ENCODE measurements at regions not wholly inside any gene's neighbourhood (a gene's known extent, or its start where the extent isn't known, plus 50 kb on each side); places are given as distances from the start of the nearest gene placed in this dataset.
"Not testable (repeated sequence)": the region's sequence is repeated elsewhere in the genome, so short reads cannot be mapped to it uniquely, and the experiment has no call there.

DNA sequence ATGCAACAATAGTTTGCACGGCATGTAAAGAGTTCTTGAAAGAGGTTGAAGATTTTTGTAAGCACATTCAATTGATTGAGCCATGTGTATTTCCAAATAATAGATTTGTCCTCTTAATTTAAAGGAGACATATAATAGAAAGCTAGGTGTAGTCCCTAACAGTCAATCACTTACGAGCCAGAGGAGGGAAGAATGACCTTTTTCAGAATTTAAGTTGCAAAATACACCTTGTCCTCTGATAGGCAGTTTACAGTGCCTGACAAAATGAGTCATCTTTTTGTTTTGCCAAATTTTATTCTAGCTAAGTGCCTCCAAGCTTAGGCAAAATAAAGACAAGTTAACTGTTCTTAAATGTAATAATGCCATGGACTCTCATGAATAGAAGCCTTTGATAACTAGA lies 88.3 kb upstream of the GOLGA6L4 start:
- H3K23ac ChIP-seq (ENCODE audit: low read depth, low read length, poor library complexity); H2BK15ac ChIP-seq (ENCODE audit: low read length); H2AFZ ChIP-seq (ENCODE audit: low read length); H3K79me1 ChIP-seq (ENCODE audit: low read depth, low read length); H2AK5ac ChIP-seq (ENCODE audit: low read depth, low read length); H3K18ac ChIP-seq (ENCODE audit: low read length); H2BK12ac ChIP-seq (ENCODE audit: low read length); H3K14ac ChIP-seq (ENCODE audit: low read length); H2BK5ac ChIP-seq (ENCODE audit: low read length); H3K4me1 ChIP-seq (ENCODE audit: control insufficient read depth in 2 of 2, insufficient read depth in 1 of 2, low read depth in 1 of 2, low read length in 2 of 2); H3K4me3 ChIP-seq (ENCODE audit: low read length in 2 of 2); H3K27me3 ChIP-seq (ENCODE audit: control insufficient read depth in 3 of 3, insufficient read depth in 3 of 3, low read depth in 1 of 3, low read length in 3 of 3); H3K9ac ChIP-seq (ENCODE audit: low read depth, low read length, poor library complexity); H2BK120ac ChIP-seq (ENCODE audit: low read depth, low read length); H4K91ac ChIP-seq (ENCODE audit: low read depth, low read length, poor library complexity); H3K36me3 ChIP-seq (replicated peaks in 1 of 2; ENCODE audit: control insufficient read depth in 2 of 2, insufficient read depth in 2 of 2, low read length in 2 of 2); H4K8ac ChIP-seq (ENCODE audit: low read depth, low read length); DNase-seq (ENCODE audit: low spot score); H3K4ac ChIP-seq (ENCODE audit: low read length); H3K4me2 ChIP-seq (ENCODE audit: insufficient read depth, low read length, poor library complexity, severe bottlenecking); H3K27ac ChIP-seq (replicated peaks; ENCODE audit: low read length); H3K9me3 ChIP-seq (replicated peaks in 1 of 2; ENCODE audit: control insufficient read depth in 2 of 2, insufficient read depth in 1 of 2, low read depth in 1 of 2, low read length in 2 of 2): not testable (repeated sequence)
- WGBS, 2 donors (ENCODE audit: extremely low coverage in 2 of 2, insufficient read length in 2 of 2, insufficient replicate concordance in 1 of 2): no CpG with 5 or more reads among the region's 2 CpGs

DNA sequence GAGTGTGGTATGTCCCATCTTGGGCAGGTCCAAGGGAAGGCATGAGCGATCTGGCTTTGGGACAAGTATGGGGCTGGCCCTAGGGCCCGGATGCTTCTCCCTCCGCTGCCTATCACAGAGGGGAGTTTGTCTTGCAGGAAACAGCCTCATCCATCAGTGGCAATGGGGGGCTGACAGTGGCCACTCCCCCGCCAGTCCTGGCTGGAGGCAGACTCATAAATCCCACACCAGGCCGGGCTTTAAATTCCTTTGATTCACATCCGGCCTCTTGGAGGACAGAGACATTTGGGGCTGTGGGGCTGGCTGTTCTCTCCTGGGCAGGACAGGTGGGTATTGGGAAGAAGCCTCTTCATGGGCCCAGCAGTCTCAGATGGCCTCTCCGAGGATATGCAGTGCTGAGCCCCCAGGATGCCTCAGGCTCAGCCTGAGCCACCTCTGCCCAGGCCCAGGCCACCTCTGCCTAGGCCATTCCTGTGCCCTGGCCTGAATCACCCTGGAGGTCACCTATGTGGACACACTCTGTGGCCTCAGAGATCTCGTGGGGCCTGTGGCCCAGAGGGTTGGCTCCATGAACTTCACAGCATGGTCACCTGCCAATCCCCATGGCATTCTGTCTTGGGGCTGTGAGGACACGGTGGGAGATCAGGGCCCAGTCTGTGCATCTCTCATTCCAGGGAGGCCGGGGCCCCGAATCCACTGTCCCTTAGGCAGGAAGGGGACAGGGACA lies 84.2 kb upstream of the GOLGA6L4 start:
- WGBS, 2 donors (ENCODE audit: extremely low coverage in 2 of 2, insufficient read length in 2 of 2, insufficient replicate concordance in 1 of 2): no CpG with 5 or more reads among the region's 11 CpGs
- Histone ChIP-seq H3K9me3 (replicated peaks in 1 of 2; ENCODE audit: control insufficient read depth in 2 of 2, insufficient read depth in 1 of 2, low read depth in 1 of 2, low read length in 2 of 2) (no peaks in the 10 kb centered on the region), H2AFZ (ENCODE audit: low read length) (peak overlapping the region; percentile 56), H4K91ac (ENCODE audit: low read depth, low read length, poor library complexity) (no peak overlapping the region), H2AK5ac (ENCODE audit: low read depth, low read length) (no peak overlapping the region), H4K8ac (ENCODE audit: low read depth, low read length) (no peak overlapping the region), H2BK5ac (ENCODE audit: low read length) (no peak overlapping the region), H3K79me1 (ENCODE audit: low read depth, low read length) (no peaks in the 10 kb centered on the region), H3K4me3 (ENCODE audit: low read length in 2 of 2) (no peak overlapping the region), H2BK12ac (ENCODE audit: low read length) (no peak overlapping the region), H3K36me3 (replicated peaks in 1 of 2; ENCODE audit: control insufficient read depth in 2 of 2, insufficient read depth in 2 of 2, low read length in 2 of 2) (no peaks in the 10 kb centered on the region), H3K14ac (ENCODE audit: low read length) (no peak overlapping the region), H2BK120ac (ENCODE audit: low read depth, low read length) (no peak overlapping the region), H3K4me2 (ENCODE audit: insufficient read depth, low read length, poor library complexity, severe bottlenecking) (no peak overlapping the region), H3K4ac (ENCODE audit: low read length) (no peak overlapping the region), H3K27me3 (ENCODE audit: control insufficient read depth in 3 of 3, insufficient read depth in 3 of 3, low read depth in 1 of 3, low read length in 3 of 3) (no peaks in the 10 kb centered on the region), H3K9ac (ENCODE audit: low read depth, low read length, poor library complexity) (no peak overlapping the region), H3K4me1 (ENCODE audit: control insufficient read depth in 2 of 2, insufficient read depth in 1 of 2, low read depth in 1 of 2, low read length in 2 of 2) (peaks cover 6 to 11% of the 10 kb centered on the region in 2 donors), H3K23ac (ENCODE audit: low read depth, low read length, poor library complexity) (no peak overlapping the region), H3K18ac (ENCODE audit: low read length) (peak overlapping the region; percentile 38), H2BK15ac (ENCODE audit: low read length) (no peak overlapping the region), H3K27ac (replicated peaks; ENCODE audit: low read length) (no peak overlapping the region)
- no peak for DNase-seq (ENCODE audit: low spot score)

DNA sequence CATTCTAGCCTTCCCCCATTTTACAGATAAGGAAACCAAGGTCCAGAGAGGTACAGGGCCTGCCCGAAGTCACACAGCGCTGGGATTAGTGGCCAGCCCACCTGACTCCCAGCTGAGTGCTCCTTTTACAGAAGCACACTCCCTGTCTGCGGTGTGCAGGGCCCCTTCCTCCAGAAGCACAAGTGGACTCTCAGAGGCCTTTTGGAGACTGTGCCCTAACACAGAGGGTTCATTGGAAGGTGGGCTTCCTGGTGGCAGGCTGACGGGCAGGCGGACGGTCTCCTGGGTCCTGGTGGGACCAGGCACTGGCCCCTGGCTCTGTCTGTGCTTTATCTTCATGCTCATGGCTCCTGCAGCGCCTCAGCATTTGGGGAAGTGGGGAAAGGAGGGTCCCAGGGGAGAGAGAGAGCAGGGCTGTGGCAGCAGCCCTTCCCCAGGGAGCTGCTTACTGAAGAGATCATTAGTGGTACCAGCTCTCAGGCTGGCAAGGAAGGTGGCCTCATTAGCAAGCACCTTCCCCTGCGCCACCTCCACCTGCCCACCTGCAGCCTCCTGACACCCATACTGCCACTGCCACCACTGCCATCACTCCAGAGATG lies 83.1 kb upstream of the GOLGA6L4 start:
- not testable (repeated sequence) for H3K4me2 ChIP-seq (ENCODE audit: insufficient read depth, low read length, poor library complexity, severe bottlenecking); H3K4me3 ChIP-seq (ENCODE audit: low read length in 2 of 2); H2BK12ac ChIP-seq (ENCODE audit: low read length); H2BK5ac ChIP-seq (ENCODE audit: low read length); H4K91ac ChIP-seq (ENCODE audit: low read depth, low read length, poor library complexity); H3K23ac ChIP-seq (ENCODE audit: low read depth, low read length, poor library complexity); H3K36me3 ChIP-seq (replicated peaks in 1 of 2; ENCODE audit: control insufficient read depth in 2 of 2, insufficient read depth in 2 of 2, low read length in 2 of 2); H2AFZ ChIP-seq (ENCODE audit: low read length); H2AK5ac ChIP-seq (ENCODE audit: low read depth, low read length); H3K27me3 ChIP-seq (ENCODE audit: control insufficient read depth in 3 of 3, insufficient read depth in 3 of 3, low read depth in 1 of 3, low read length in 3 of 3); H3K9me3 ChIP-seq (replicated peaks in 1 of 2; ENCODE audit: control insufficient read depth in 2 of 2, insufficient read depth in 1 of 2, low read depth in 1 of 2, low read length in 2 of 2); H2BK15ac ChIP-seq (ENCODE audit: low read length); H3K27ac ChIP-seq (replicated peaks; ENCODE audit: low read length); H3K9ac ChIP-seq (ENCODE audit: low read depth, low read length, poor library complexity); H3K18ac ChIP-seq (ENCODE audit: low read length); DNase-seq (ENCODE audit: low spot score); H3K4ac ChIP-seq (ENCODE audit: low read length); H3K79me1 ChIP-seq (ENCODE audit: low read depth, low read length); H3K14ac ChIP-seq (ENCODE audit: low read length); H2BK120ac ChIP-seq (ENCODE audit: low read depth, low read length); H4K8ac ChIP-seq (ENCODE audit: low read depth, low read length)
- peaks cover 7 to 11% of the 10 kb centered on the region in 2 donors for H3K4me1 ChIP-seq (ENCODE audit: control insufficient read depth in 2 of 2, insufficient read depth in 1 of 2, low read depth in 1 of 2, low read length in 2 of 2)
- WGBS, 2 donors (ENCODE audit: extremely low coverage in 2 of 2, insufficient read length in 2 of 2, insufficient replicate concordance in 1 of 2): no CpG with 5 or more reads among the region's 8 CpGs

DNA sequence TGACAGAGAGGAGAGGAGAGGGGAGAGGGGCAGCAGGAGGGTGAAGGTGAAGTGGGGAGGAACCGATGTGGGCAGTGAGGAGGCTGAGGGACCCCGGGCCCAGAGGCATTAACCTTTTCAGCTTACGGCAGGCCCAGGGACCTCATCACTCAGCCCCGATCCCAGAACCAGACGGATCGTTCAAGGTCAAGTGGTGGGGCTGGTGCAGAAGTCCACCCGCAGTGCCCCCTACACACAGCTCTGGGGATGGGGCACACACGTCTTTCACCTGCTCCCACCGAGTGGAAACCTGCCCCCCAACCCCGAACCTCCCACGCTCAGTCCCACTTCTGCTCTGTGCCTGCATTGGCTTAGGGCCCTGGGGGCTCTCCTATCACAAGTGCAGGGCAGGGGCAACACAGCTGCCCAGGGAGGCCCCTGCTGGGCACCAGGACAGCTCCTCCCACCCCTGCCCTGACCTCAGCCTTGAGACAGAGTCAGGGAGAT lies 81.9 kb upstream of the GOLGA6L4 start:
- not testable (repeated sequence) for H3K36me3 ChIP-seq (replicated peaks in 1 of 2; ENCODE audit: control insufficient read depth in 2 of 2, insufficient read depth in 2 of 2, low read length in 2 of 2); H4K91ac ChIP-seq (ENCODE audit: low read depth, low read length, poor library complexity); H3K9ac ChIP-seq (ENCODE audit: low read depth, low read length, poor library complexity); H3K27me3 ChIP-seq (ENCODE audit: control insufficient read depth in 3 of 3, insufficient read depth in 3 of 3, low read depth in 1 of 3, low read length in 3 of 3); H3K79me1 ChIP-seq (ENCODE audit: low read depth, low read length); H3K27ac ChIP-seq (replicated peaks; ENCODE audit: low read length); DNase-seq (ENCODE audit: low spot score); H2BK5ac ChIP-seq (ENCODE audit: low read length); H3K4ac ChIP-seq (ENCODE audit: low read length); H2BK15ac ChIP-seq (ENCODE audit: low read length); H2BK12ac ChIP-seq (ENCODE audit: low read length); H3K23ac ChIP-seq (ENCODE audit: low read depth, low read length, poor library complexity); H4K8ac ChIP-seq (ENCODE audit: low read depth, low read length); H3K9me3 ChIP-seq (replicated peaks in 1 of 2; ENCODE audit: control insufficient read depth in 2 of 2, insufficient read depth in 1 of 2, low read depth in 1 of 2, low read length in 2 of 2); H2AK5ac ChIP-seq (ENCODE audit: low read depth, low read length); H2BK120ac ChIP-seq (ENCODE audit: low read depth, low read length); H3K4me3 ChIP-seq (ENCODE audit: low read length in 2 of 2)
- Histone ChIP-seq H2AFZ (ENCODE audit: low read length) (peak overlapping the region; percentile 40), H3K18ac (ENCODE audit: low read length) (peak overlapping the region; percentile 28), H3K4me1 (ENCODE audit: control insufficient read depth in 2 of 2, insufficient read depth in 1 of 2, low read depth in 1 of 2, low read length in 2 of 2) (peaks cover 7 to 11% of the 10 kb centered on the region in 2 donors), H3K4me2 (ENCODE audit: insufficient read depth, low read length, poor library complexity, severe bottlenecking) (peak overlapping the region; percentile 11), H3K14ac (ENCODE audit: low read length) (peak overlapping the region; percentile 8)
- WGBS, 2 donors (ENCODE audit: extremely low coverage in 2 of 2, insufficient read length in 2 of 2, insufficient replicate concordance in 1 of 2): no CpG with 5 or more reads among the region's 11 CpGs
